Peyer's patch (tissue), 4 donors: ENCODE measurements at regions not wholly inside any gene's neighbourhood (a gene's known extent, or its start where the extent isn't known, plus 50 kb on each side); places are given as distances from the start of the nearest gene placed in this dataset.

Experiments
- DNase-seq, 3 donors: peaks; one replicate each; pipeline ENCODE4 v3.0.0-alpha.2; 2017 to 2019
- H3K27ac ChIP-seq, 4 donors: fragments of 200-600 bp; sonication (generic); one replicate each; pipeline ENCODE4 v1.5.1; 2016 to 2019
- H3K27me3 ChIP-seq, 2 donors: fragments of 200-600 bp; sonication (generic); one replicate each; pipeline ENCODE4 v1.5.1; 2019
- H3K36me3 ChIP-seq, 3 donors: fragments of 200-600 bp; sonication (generic); one replicate each; pipeline ENCODE4 v1.5.1; 2016 to 2019
- H3K4me1 ChIP-seq, 4 donors: fragments of 200-600 bp; sonication (generic); one replicate each; pipeline ENCODE4 v1.5.1; 2016 to 2019
- H3K4me3 ChIP-seq, 4 donors: fragments of 200-600 bp; sonication (generic); 1 replicate in 3 of 4; 2 replicates in 1 of 4; pipeline ENCODE4 v1.5.1; 2016 to 2019; ENCODE audit warnings: mild to moderate bottlenecking in 1 of 4
- H3K9me3 ChIP-seq, 4 donors: fragments of 200-600 bp; sonication (generic); one replicate each; pipeline ENCODE4 v1.5.1; 2016 to 2019; ENCODE audit warnings: mild to moderate bottlenecking in 1 of 4
- CTCF ChIP-seq, 6 experiments: fragments of 450-650 bp in 4 of 6; fragments of 200-600 bp in 2 of 6; sonication (generic) in 1 of 6; IDR thresholded peaks; one replicate each; pipeline ENCODE4 v1.5.1; 2017 to 2019; ENCODE audit warnings: antibody characterized with exemption in 6 of 6, mild to moderate bottlenecking in 3 of 6, moderate library complexity in 1 of 6
- POLR2A ChIP-seq, 2 donors: fragments of 450-650 bp; IDR thresholded peaks; one replicate each; pipeline ENCODE4 v1.5.1; 2017; ENCODE audit warnings: antibody characterized with exemption in 2 of 2, mild to moderate bottlenecking in 2 of 2, moderate library complexity in 2 of 2

GRCh38 chr10:31124852-31125251, 93.2 kb upstream of the ZNF438 start:
- no peak for TF ChIP-seq POLR2A (IDR thresholded peaks at IDR 0.05)
- TF ChIP-seq CTCF (IDR thresholded peaks at IDR 0.05), result no peak
- Histone ChIP-seq H3K27me3 (no peaks in the 10 kb centered on the region), H3K36me3 (no peaks in the 10 kb centered on the region)

GRCh38 chr10:31125789-31126188, 94.1 kb upstream of the ZNF438 start:
- H3K4me3 ChIP-seq, result no peak overlapping the region
- H3K36me3 ChIP-seq, result no peaks in the 10 kb centered on the region
- no peaks in the 10 kb centered on the region for H3K9me3 ChIP-seq
- no peaks in the 10 kb centered on the region for H3K4me1 ChIP-seq
- H3K27me3 ChIP-seq, result no peaks in the 10 kb centered on the region
- TF ChIP-seq CTCF (IDR thresholded peaks at IDR 0.05), result no peak
- TF ChIP-seq POLR2A (IDR thresholded peaks at IDR 0.05), result no peak
- no peak for DNase-seq
- no peak overlapping the region for H3K27ac ChIP-seq

More at GRCh38 chr10:31124852-31125251, 93.2 kb upstream of the ZNF438 start:
- no peak for DNase-seq
- Histone ChIP-seq H3K9me3 (no peaks in the 10 kb centered on the region), H3K4me1 (no peaks in the 10 kb centered on the region), H3K4me3 (no peak overlapping the region), H3K27ac (no peak overlapping the region)

GRCh38 chr10:31126593-31126992, 94.9 kb upstream of the ZNF438 start:
- no peaks in the 10 kb centered on the region for H3K9me3 ChIP-seq
- H3K27ac ChIP-seq, result no peak overlapping the region
- no peak for DNase-seq
- H3K4me1 ChIP-seq, result no peaks in the 10 kb centered on the region
- H3K27me3 ChIP-seq, result no peaks in the 10 kb centered on the region
- TF ChIP-seq CTCF (IDR thresholded peaks at IDR 0.05) (no peak), POLR2A (IDR thresholded peaks at IDR 0.05) (no peak)
- H3K4me3 ChIP-seq, result no peak overlapping the region
- no peaks in the 10 kb centered on the region for H3K36me3 ChIP-seq

GRCh38 chr10:31128536-31128935, 96.9 kb upstream of the ZNF438 start:
- Histone ChIP-seq H3K9me3 (no peaks in the 10 kb centered on the region), H3K4me1 (peaks cover 0 to 4% (median 1%) of the 10 kb centered on the region in 4 donors), H3K27ac (peak overlapping the region in 1 of 4 donors; percentile 50), H3K27me3 (no peaks in the 10 kb centered on the region), H3K36me3 (no peaks in the 10 kb centered on the region), H3K4me3 (no peak overlapping the region)
- TF ChIP-seq POLR2A (IDR thresholded peaks at IDR 0.05), result no peak
- no peak for TF ChIP-seq CTCF (IDR thresholded peaks at IDR 0.05)
- DNase-seq, result no peak

- no peak for DNase-seq
- no peak for TF ChIP-seq POLR2A (IDR thresholded peaks at IDR 0.05)
- no peak for TF ChIP-seq CTCF (IDR thresholded peaks at IDR 0.05)
- H3K4me1 ChIP-seq, result peaks cover 0 to 9% (median 2%) of the 10 kb centered on the region in 4 donors
- peak overlapping the region in 1 of 4 donors; percentile 50 for H3K27ac ChIP-seq
- no peaks in the 10 kb centered on the region for H3K36me3 ChIP-seq
- H3K9me3 ChIP-seq, result no peaks in the 10 kb centered on the region
- H3K4me3 ChIP-seq, result no peak overlapping the region
- H3K27me3 ChIP-seq, result no peaks in the 10 kb centered on the region
These were observed 97.6 kb upstream of the ZNF438 start for GRCh38 chr10:31129271-31129670.

- TF ChIP-seq POLR2A (IDR thresholded peaks at IDR 0.05) (no peak), CTCF (IDR thresholded peaks at IDR 0.05) (no peak)
- Histone ChIP-seq H3K9me3 (no peaks in the 10 kb centered on the region), H3K4me1 (peaks cover 0 to 14% (median 5%) of the 10 kb centered on the region in 4 donors), H3K27me3 (no peaks in the 10 kb centered on the region), H3K36me3 (no peaks in the 10 kb centered on the region), H3K27ac (peak overlapping the region in 1 of 4 donors; percentile 50), H3K4me3 (no peak overlapping the region)
- no peak for DNase-seq
These were observed 98.3 kb upstream of the ZNF438 start for GRCh38 chr10:31129880-31130405.
